Osteocyte (in vitro differentiated cells): ENCODE measurements at regions not wholly inside any gene's neighbourhood (a gene's known extent, or its start where the extent isn't known, plus 50 kb on each side); places are given as distances from the start of the nearest gene placed in this dataset.
"Not testable (repeated sequence)": the region's sequence is repeated elsewhere in the genome, so short reads cannot be mapped to it uniquely, and the experiment has no call there.

ENCODE experiments used
- DNase-seq: peaks from one replicate; pipeline ENCODE4 v3.0.0; 2021; ENCODE audit warnings: mixed read lengths; ENCODE audit not compliant: unreplicated experiment; ENCODE audit errors: extremely low spot score
- H3K27ac Mint-ChIP-seq: one replicate; pipeline ENCODE4 v1.8.0; 2021; ENCODE audit warnings: mild to moderate bottlenecking, mixed read lengths; ENCODE audit not compliant: unreplicated experiment
- H3K27me3 Mint-ChIP-seq: one replicate; pipeline ENCODE4 v1.8.0; 2021; ENCODE audit warnings: mixed read lengths; ENCODE audit not compliant: unreplicated experiment
- H3K36me3 Mint-ChIP-seq: one replicate; pipeline ENCODE4 v1.8.0; 2021; ENCODE audit warnings: mixed read lengths; ENCODE audit not compliant: unreplicated experiment
- H3K4me1 Mint-ChIP-seq: one replicate; pipeline ENCODE4 v1.8.0; 2021; ENCODE audit warnings: mixed read lengths; ENCODE audit not compliant: unreplicated experiment
- H3K4me3 Mint-ChIP-seq: one replicate; pipeline ENCODE4 v1.8.0; 2021; ENCODE audit warnings: mild to moderate bottlenecking, moderate library complexity, mixed read lengths; ENCODE audit not compliant: unreplicated experiment
- H3K9me3 Mint-ChIP-seq: one replicate; pipeline ENCODE4 v1.8.0; 2021; ENCODE audit warnings: mixed read lengths; ENCODE audit not compliant: unreplicated experiment
- TF ChIP-seq, protein P1 (sequence below): fragments of 200-600 bp; sonication (generic); IDR thresholded peaks from 2 replicates; pipeline ENCODE4 v1.5.0; 2021; ENCODE audit warnings: antibody characterized with exemption, mild to moderate bottlenecking, moderate library complexity

DNA sequence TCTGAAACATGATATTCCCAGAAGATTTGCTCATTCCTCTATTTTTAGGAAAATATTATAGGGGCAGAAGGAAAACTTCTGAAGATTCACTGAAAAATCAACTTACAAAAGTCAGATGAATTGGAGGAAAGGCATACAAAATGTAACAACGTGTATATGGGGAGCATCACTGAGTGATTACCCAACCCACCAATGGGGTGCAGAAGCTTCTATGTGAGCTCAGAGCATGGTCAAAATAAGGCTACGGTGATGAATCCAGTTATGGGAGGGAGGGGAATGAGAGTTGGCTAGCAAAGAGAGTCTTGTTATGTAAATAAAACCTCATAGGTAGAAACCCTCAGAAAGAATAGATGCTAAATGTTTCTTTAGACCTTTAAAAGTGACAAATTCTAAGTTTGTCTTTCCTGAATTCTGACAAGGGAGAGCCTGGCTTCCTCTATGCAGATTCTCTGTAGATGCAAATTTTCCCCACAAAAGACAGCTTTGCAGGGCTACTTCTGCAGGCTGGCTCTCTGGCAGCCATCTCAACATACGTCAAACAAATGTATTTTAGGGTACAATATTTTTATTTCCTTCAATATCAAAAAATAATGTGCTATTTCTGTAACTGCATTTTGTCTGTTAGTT lies 171.4 kb upstream of the NDUFV2 start:
- no peak for DNase-seq
- H3K4me1 Mint-ChIP-seq = peaks cover 9% of the 10 kb centered on the region
- no peaks in the 10 kb centered on the region for H3K27me3 Mint-ChIP-seq
- TF ChIP-seq, protein P1, sequence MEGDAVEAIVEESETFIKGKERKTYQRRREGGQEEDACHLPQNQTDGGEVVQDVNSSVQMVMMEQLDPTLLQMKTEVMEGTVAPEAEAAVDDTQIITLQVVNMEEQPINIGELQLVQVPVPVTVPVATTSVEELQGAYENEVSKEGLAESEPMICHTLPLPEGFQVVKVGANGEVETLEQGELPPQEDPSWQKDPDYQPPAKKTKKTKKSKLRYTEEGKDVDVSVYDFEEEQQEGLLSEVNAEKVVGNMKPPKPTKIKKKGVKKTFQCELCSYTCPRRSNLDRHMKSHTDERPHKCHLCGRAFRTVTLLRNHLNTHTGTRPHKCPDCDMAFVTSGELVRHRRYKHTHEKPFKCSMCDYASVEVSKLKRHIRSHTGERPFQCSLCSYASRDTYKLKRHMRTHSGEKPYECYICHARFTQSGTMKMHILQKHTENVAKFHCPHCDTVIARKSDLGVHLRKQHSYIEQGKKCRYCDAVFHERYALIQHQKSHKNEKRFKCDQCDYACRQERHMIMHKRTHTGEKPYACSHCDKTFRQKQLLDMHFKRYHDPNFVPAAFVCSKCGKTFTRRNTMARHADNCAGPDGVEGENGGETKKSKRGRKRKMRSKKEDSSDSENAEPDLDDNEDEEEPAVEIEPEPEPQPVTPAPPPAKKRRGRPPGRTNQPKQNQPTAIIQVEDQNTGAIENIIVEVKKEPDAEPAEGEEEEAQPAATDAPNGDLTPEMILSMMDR = no peak
- H3K36me3 Mint-ChIP-seq = peaks cover 2% of the 10 kb centered on the region
- H3K9me3 Mint-ChIP-seq = peaks cover 17% of the 10 kb centered on the region
- no peak overlapping the region for H3K4me3 Mint-ChIP-seq
- no peak overlapping the region for H3K27ac Mint-ChIP-seq

DNA sequence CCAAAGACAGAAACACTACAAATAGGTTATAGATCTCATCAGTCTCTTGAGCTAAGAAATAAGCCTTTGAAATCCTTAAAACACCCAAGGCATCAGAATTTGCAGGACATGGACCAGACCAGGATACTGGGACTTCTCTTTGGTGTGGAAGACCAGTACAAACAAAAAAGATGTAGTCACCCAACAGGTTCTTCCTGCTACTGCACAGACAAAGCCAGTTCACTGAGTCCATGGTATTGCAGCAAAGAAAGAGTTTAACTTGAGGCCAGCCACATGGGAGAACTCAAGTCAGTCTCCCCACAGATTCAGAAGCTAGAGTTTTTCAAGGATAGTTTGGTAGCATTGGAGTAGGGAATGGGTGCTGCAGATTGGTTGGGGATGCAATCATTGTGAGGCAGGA lies 169.6 kb upstream of the NDUFV2 start:
- Mint-ChIP-seq H3K27me3 (no peaks in the 10 kb centered on the region), H3K9me3 (peaks cover 8% of the 10 kb centered on the region), H3K4me3 (no peak overlapping the region), H3K27ac (no peak overlapping the region), H3K4me1 (peaks cover 11% of the 10 kb centered on the region), H3K36me3 (no peaks in the 10 kb centered on the region)
- no peak for DNase-seq
- TF ChIP-seq, protein P1 = no peak

DNA sequence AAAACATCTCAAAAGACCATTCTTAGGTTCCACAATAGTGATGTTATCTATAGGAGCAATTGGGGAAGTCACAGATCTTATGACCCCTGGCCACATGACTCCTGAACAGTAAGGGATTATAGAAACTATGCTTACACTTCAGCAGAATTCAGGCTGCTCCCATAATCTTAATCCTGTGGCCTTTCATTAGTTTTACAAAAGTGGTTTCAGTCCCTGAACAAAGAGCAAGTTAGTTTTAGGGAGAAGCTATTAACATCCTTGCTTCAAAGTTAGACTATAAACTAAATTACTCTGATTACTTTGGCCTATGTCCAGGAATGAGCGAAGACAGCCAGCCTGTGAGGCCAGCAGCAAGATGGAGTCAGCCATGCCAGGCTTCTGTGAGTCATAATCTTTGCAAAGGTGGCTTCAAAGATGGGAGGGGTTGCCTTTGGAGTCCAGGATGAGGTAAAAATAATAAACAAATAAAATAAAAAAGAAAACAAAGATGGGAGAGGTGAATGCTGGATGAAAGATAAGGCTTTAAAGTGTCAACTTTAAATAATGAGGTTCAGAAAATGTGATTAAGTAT lies 168.7 kb upstream of the NDUFV2 start:
- H3K27me3 Mint-ChIP-seq = no peaks in the 10 kb centered on the region
- no peaks in the 10 kb centered on the region for H3K36me3 Mint-ChIP-seq
- TF ChIP-seq, protein P1 = no peak
- no peak for DNase-seq
- H3K27ac Mint-ChIP-seq = no peak overlapping the region
- peaks cover 10% of the 10 kb centered on the region for H3K4me1 Mint-ChIP-seq
- peaks cover 7% of the 10 kb centered on the region for H3K9me3 Mint-ChIP-seq
- no peak overlapping the region for H3K4me3 Mint-ChIP-seq

DNA sequence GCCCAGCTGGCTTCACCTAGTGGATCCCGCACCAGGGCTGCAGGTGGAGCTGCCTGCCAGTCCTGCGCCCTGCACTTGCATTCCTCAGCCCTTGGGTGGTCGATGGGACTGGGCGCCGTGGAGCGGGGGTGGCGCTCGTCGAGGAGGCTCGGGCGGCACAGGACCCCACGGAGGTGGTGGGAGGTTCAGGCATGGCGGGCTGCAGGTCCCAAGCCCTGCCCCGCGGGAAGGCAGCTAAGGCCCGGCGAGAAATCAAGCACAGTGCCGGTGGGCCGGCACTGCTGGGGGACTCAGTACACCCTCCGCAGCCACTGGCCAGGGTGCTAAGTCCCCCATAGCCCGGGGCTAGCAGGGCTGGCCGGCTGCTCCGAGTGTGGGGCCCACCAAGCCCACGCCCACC lies 167.2 kb upstream of the NDUFV2 start:
- not testable (repeated sequence) for DNase-seq, H3K27me3 Mint-ChIP-seq, H3K4me1 Mint-ChIP-seq, H3K9me3 Mint-ChIP-seq, H3K27ac Mint-ChIP-seq, H3K36me3 Mint-ChIP-seq, H3K4me3 Mint-ChIP-seq

DNA sequence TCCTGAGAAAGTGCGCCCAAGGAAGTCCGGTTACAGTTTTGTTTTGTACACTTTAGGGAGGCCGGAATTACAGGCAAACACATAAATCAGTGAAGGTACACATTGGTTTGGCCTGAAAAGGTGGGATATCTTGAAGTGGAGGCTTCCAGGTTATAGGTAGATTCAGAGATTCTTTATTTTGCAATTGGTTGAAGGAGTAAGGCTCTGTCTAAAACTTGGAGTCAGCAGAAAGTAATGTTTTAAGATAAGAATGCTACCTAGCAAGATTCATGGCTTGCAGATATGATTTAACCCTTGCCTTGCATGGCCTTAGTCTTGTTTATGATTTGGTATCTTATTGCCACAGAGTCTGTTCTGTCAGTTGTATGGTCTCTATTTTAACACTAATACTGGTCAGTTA lies 165.9 kb upstream of the NDUFV2 start:
- no peaks in the 10 kb centered on the region for H3K36me3 Mint-ChIP-seq
- no peak overlapping the region for H3K27ac Mint-ChIP-seq
- H3K4me1 Mint-ChIP-seq = peaks cover 6% of the 10 kb centered on the region
- DNase-seq = no peak
- TF ChIP-seq, protein P1 = no peak
- no peaks in the 10 kb centered on the region for H3K27me3 Mint-ChIP-seq
- H3K4me3 Mint-ChIP-seq = no peak overlapping the region
- no peaks in the 10 kb centered on the region for H3K9me3 Mint-ChIP-seq
